H1 (cell line): ENCODE measurements at regions not wholly inside any gene's neighbourhood (a gene's known extent, or its start where the extent isn't known, plus 50 kb on each side); places are given as distances from the start of the nearest gene placed in this dataset.

Experiments used
- CTCF ChIA-PET: fragments of 300-600 bp; sonication (Branson Sonifier 250); formaldehyde crosslinking; loops from one replicate; lab custom pipeline; 2021; ENCODE audit not compliant: partially characterized antibody; lab: Charles Lee
- POLR2A ChIA-PET: fragments of 300-600 bp; sonication (Branson Sonifier 250); formaldehyde crosslinking; loops from one replicate; lab custom pipeline; 2021; ENCODE audit warnings: inconsistent platforms; ENCODE audit not compliant: partially characterized antibody; lab: Charles Lee
- DNase-seq, 2 experiments: peaks; one replicate each; pipeline versions ENCODE4 v3.0.0 to v3.0.0-alpha.2; 2010 to 2022; ENCODE audit warnings: low spot score in 2 of 2, low read depth in 1 of 2, mixed read lengths in 1 of 2
- FAIRE-seq: peaks from 2 replicates; lab custom pipeline; 2011; peaks lifted over from hg19 to GRCh38; lab: Jason Lieb, UNC
- H2AFZ ChIP-seq: 2 replicates; pipeline ENCODE4 v1.8.1; 2012; ENCODE audit warnings: low read length, inconsistent platforms
- H2AK5ac ChIP-seq: 2 replicates; pipeline ENCODE4 v1.6.1; 2013; ENCODE audit warnings: low read depth, low read length
- H2BK120ac ChIP-seq: replicated peaks from 2 replicates; pipeline ENCODE3; 2013; ENCODE audit warnings: low read depth, low read length, inconsistent platforms
- H2BK12ac ChIP-seq: 2 replicates; pipeline ENCODE4 v1.6.1; 2013; ENCODE audit warnings: low read depth, low read length
- H2BK15ac ChIP-seq: 2 replicates; pipeline ENCODE4 v1.6.1; 2013; ENCODE audit warnings: low read length
- H2BK20ac ChIP-seq: 2 replicates; pipeline ENCODE4 v1.6.1; 2013; ENCODE audit warnings: low read length
- H2BK5ac ChIP-seq: 2 replicates; pipeline ENCODE4 v1.6.1; 2013; ENCODE audit warnings: low read depth, low read length
- H3K14ac ChIP-seq: 2 replicates; pipeline ENCODE4 v1.6.1; 2013; ENCODE audit warnings: inconsistent platforms; ENCODE audit not compliant: insufficient read length
- H3K18ac ChIP-seq: 2 replicates; pipeline ENCODE4 v1.6.1; 2013; ENCODE audit warnings: low read length; ENCODE audit errors: extremely low read depth
- H3K23ac ChIP-seq: 2 replicates; pipeline ENCODE4 v1.6.1; 2013; ENCODE audit warnings: inconsistent platforms; ENCODE audit not compliant: insufficient read length
- H3K23me2 ChIP-seq: 2 replicates; pipeline ENCODE4 v1.6.1; 2013; ENCODE audit warnings: low read depth, low read length
- H3K27ac ChIP-seq: 2 replicates; pipeline ENCODE4 v1.6.1; 2011; ENCODE audit warnings: low read depth, low read length, inconsistent platforms
- H3K27me3 ChIP-seq, 4 experiments: replicated peaks in 1 of 4; 1 replicate in 1 of 4; 2 replicates in 3 of 4; pipeline versions ENCODE4 v1.6.1 to v1.8.1; 2011 to 2013; ENCODE audit warnings: low read length in 3 of 4, mild to moderate bottlenecking in 3 of 4, inconsistent platforms in 2 of 4, mixed read lengths in 2 of 4, moderate library complexity in 1 of 4; ENCODE audit not compliant: control insufficient read depth in 3 of 4, insufficient read depth in 3 of 4; ENCODE audit errors: extremely low read depth in 1 of 4
- H3K36me3 ChIP-seq, 4 experiments: 2 replicates each; pipeline versions ENCODE4 v1.6.1 to v1.8.1; 2011 to 2013; ENCODE audit warnings: mild to moderate bottlenecking in 4 of 4, low read length in 3 of 4, moderate library complexity in 2 of 4, control low read depth in 1 of 4, inconsistent platforms in 1 of 4; ENCODE audit not compliant: insufficient read depth in 4 of 4, control insufficient read depth in 2 of 4
- H3K4ac ChIP-seq: replicated peaks from 2 replicates; pipeline ENCODE3; 2013; ENCODE audit warnings: low read length, low read depth, mixed read lengths, inconsistent platforms; ENCODE audit not compliant: insufficient read length
- H3K4me1 ChIP-seq, 4 experiments: replicated peaks in 1 of 4; 1 replicate in 1 of 4; 2 replicates in 3 of 4; pipeline versions ENCODE4 v1.6.1 to v1.8.1; 2011 to 2013; ENCODE audit warnings: low read length in 3 of 4, inconsistent platforms in 2 of 4, mixed read lengths in 1 of 4; ENCODE audit not compliant: insufficient read depth in 4 of 4, control insufficient read depth in 3 of 4
- H3K4me2 ChIP-seq, 2 experiments: 2 replicates each; pipeline versions ENCODE4 v1.6.1 to v1.8.1; 2011 to 2013; ENCODE audit warnings: low read depth in 2 of 2, low read length in 2 of 2, control low read depth in 1 of 2, inconsistent platforms in 1 of 2, mild to moderate bottlenecking in 1 of 2; ENCODE audit not compliant: insufficient read depth in 1 of 2
- H3K4me3 ChIP-seq, 4 experiments: fragments of 200-600, 300-600 bp in 1 of 4; sonication (generic), shearing (Covaris generic), sonication (Bioruptor Twin) in 1 of 4; 2 replicates each; pipeline versions ENCODE4 v1.5.1 to v1.8.1; 2011 to 2016; ENCODE audit warnings: low read length in 4 of 4, low read depth in 3 of 4, control low read depth in 2 of 4, inconsistent platforms in 2 of 4, mild to moderate bottlenecking in 2 of 4, mixed read lengths in 1 of 4, moderate library complexity in 1 of 4; ENCODE audit not compliant: insufficient read depth in 2 of 4; ENCODE audit errors: extremely low read depth in 1 of 4
- H3K56ac ChIP-seq: replicated peaks from 2 replicates; pipeline ENCODE3; 2013; ENCODE audit warnings: low read depth, mild to moderate bottlenecking, mixed read lengths, low read length, inconsistent platforms; ENCODE audit not compliant: insufficient read length
- H3K79me1 ChIP-seq: 2 replicates; pipeline ENCODE4 v1.6.1; 2013; ENCODE audit warnings: low read depth, low read length, control low read depth
- H3K79me2 ChIP-seq, 2 experiments: 2 replicates each; pipeline versions ENCODE4 v1.6.1 to v1.8.1; 2012 to 2013; ENCODE audit warnings: low read length in 2 of 2, mild to moderate bottlenecking in 2 of 2, inconsistent platforms in 1 of 2; ENCODE audit not compliant: insufficient read depth in 2 of 2, control insufficient read depth in 1 of 2
- H3K9ac ChIP-seq, 4 experiments: replicated peaks in 1 of 4; 1 replicate in 1 of 4; 2 replicates in 3 of 4; pipeline versions ENCODE4 v1.6.1 to v1.8.1; 2011 to 2013; ENCODE audit warnings: low read depth in 3 of 4, low read length in 3 of 4, control low read depth in 2 of 4, mild to moderate bottlenecking in 2 of 4, moderate library complexity in 2 of 4, inconsistent platforms in 1 of 4; ENCODE audit errors: extremely low read depth in 1 of 4
- H3K9me3 ChIP-seq, 2 experiments: 2 replicates each; pipeline versions ENCODE4 v1.6.1 to v1.8.1; 2012 to 2013; ENCODE audit warnings: mild to moderate bottlenecking in 2 of 2, moderate library complexity in 2 of 2, control low read depth in 1 of 2, inconsistent platforms in 1 of 2, low read depth in 1 of 2, low read length in 1 of 2, mixed read lengths in 1 of 2; ENCODE audit not compliant: insufficient read depth in 2 of 2
- H4K20me1 ChIP-seq, 2 experiments: replicated peaks in 1 of 2; 2 replicates each; pipeline versions ENCODE3 to v1.8.1; 2011 to 2013; ENCODE audit warnings: inconsistent platforms in 2 of 2, low read length in 2 of 2, mild to moderate bottlenecking in 1 of 2; ENCODE audit not compliant: insufficient read depth in 2 of 2, control insufficient read depth in 1 of 2
- H4K5ac ChIP-seq: 2 replicates; pipeline ENCODE4 v1.6.1; 2013; ENCODE audit warnings: low read length, low read depth, mixed read lengths, inconsistent platforms; ENCODE audit not compliant: insufficient read length
- H4K8ac ChIP-seq: 2 replicates; pipeline ENCODE4 v1.8.0; 2013; ENCODE audit warnings: mild to moderate bottlenecking, moderate library complexity, low read length, inconsistent platforms; ENCODE audit not compliant: insufficient read depth; ENCODE audit errors: extremely low read depth
- H4K91ac ChIP-seq: replicated peaks from 2 replicates; pipeline ENCODE3; 2013; ENCODE audit warnings: low read length, mixed read lengths, inconsistent platforms; ENCODE audit not compliant: insufficient read length
- EP300 ChIP-seq, 2 experiments: IDR thresholded peaks; 1 replicate in 1 of 2; 2 replicates in 1 of 2; pipeline ENCODE4 v1.6.1; 2011 to 2012; ENCODE audit warnings: low read depth in 2 of 2, low read length in 2 of 2, mild to moderate bottlenecking in 2 of 2, borderline replicate concordance in 1 of 2, inconsistent platforms in 1 of 2, moderate library complexity in 1 of 2
- RFX5 ChIP-seq: IDR thresholded peaks from 2 replicates; pipeline ENCODE4 v1.6.1; 2011; ENCODE audit warnings: low read depth, low read length, improper control_type of control experiment, borderline replicate concordance
- WGBS, 2 experiments: shearing (Covaris generic) in 1 of 2; methylation state at CpG; one replicate each; pipeline versions ENCODE4 v1.1.6 to v1.1.7; 2013 to 2015; ENCODE audit warnings: low lambda C conversion rate in 2 of 2, mixed read lengths in 2 of 2, inconsistent platforms in 1 of 2, low coverage in 1 of 2, missing lambda C conversion rate in 1 of 2; ENCODE audit not compliant: insufficient replicate concordance in 2 of 2, insufficient coverage in 1 of 2, insufficient read length in 1 of 2; ENCODE audit errors: extremely low coverage in 1 of 2, missing lambda C conversion rate in 1 of 2; 5-methylcytosine and 5-hydroxymethylcytosine counted together

DNA sequence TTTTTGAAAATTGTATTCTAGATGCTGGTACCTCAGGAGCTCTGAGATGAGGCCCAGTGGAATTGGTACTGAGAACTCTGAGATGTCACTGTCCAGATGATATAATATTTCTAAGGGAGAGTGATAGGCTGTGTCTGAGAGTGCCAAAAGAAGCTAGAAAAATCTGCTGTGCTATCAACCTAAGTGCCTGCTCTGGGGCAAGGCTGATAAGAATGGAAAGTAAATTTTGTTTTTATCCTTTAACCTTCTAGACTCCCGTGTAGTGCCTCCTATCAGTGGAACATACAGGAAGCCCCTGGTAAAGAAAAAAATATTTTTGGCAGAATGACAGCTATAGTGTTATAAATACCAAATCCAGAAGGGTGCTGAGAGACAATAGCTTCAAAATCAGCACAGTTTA lies 348.2 kb downstream of the TFAP2B start:
- TF ChIP-seq EP300 (IDR thresholded peaks at IDR 0.05; ENCODE audit: borderline replicate concordance in 1 of 2, low read depth in 2 of 2, low read length in 2 of 2) (no peak), RFX5 (no peak)
- Histone ChIP-seq H2BK15ac (no peak overlapping the region), H3K23me2 (no peaks in the 10 kb centered on the region), H3K4me1 (no peaks in the 10 kb centered on the region), H3K4ac (no peak overlapping the region), H2BK120ac (no peak overlapping the region), H3K79me1 (no peaks in the 10 kb centered on the region), H4K20me1 (no peaks in the 10 kb centered on the region), H2BK5ac (no peak overlapping the region), H2AFZ (no peak overlapping the region), H4K8ac (no peak overlapping the region), H2BK12ac (no peak overlapping the region), H2BK20ac (no peak overlapping the region), H3K4me3 (no peak overlapping the region), H3K4me2 (no peak overlapping the region), H3K36me3 (no peaks in the 10 kb centered on the region), H3K23ac (no peak overlapping the region), H4K91ac (no peak overlapping the region), H3K18ac (no peak overlapping the region), H3K27me3 (no peaks in the 10 kb centered on the region), H3K79me2 (no peaks in the 10 kb centered on the region), H4K5ac (no peak overlapping the region), H3K9me3 (no peaks in the 10 kb centered on the region), H3K27ac (no peak overlapping the region), H2AK5ac (no peak overlapping the region), H3K56ac (no peak overlapping the region), H3K14ac (no peak overlapping the region), H3K9ac (no peak overlapping the region)
- ChIA-PET POLR2A (interaction anchor here (0.7 kb wide), 1 partner anchor 39 kb away, joined by 3 read pairs; no protein-coding TSS in a partner anchor), CTCF (interaction anchor here (0.6 kb wide), 1 partner anchor 87 kb away, joined by 3 read pairs; no protein-coding TSS in a partner anchor)
- FAIRE-seq = no peak
- WGBS, 2 experiments = 84% methylated on average over 1 of the region's 1 CpG; no CpG with 5 or more reads in 1 of the 2 experiments
- DNase-seq = no peak
